Forelimb muscle (tissue), 1 donor: ENCODE measurements at regions not wholly inside any gene's neighbourhood (a gene's known extent, or its start where the extent isn't known, plus 50 kb on each side); places are given as distances from the start of the nearest gene placed in this dataset.
"Not testable (repeated sequence)": the region's sequence is repeated elsewhere in the genome, so short reads cannot be mapped to it uniquely, and the experiment has no call there.

Experiments used
- DNase-seq: peaks from one replicate; pipeline ENCODE4 v3.0.0-alpha.2; 2013; ENCODE audit warnings: low read depth

DNA sequence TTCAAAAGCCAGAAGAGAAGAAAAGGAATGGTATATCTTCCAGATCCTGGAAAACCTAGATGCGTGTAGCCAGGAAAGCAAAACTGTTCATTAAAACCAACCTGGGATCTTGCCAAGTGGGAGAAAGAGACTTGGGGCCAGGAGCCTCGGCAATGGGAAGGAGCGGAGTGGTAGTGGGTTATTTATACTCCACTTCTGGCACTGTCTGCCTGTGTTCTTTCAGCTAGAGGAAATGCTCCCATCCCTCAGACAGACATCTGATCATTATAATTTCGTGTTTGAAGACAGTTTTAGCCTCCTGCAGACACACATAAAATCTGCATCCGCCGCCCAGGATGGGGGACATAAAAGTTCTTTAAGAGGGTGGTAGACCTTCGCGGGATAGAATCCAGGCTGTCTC lies 421.6 kb downstream of the RPS24 start:
- DNase-seq: no peak

DNA sequence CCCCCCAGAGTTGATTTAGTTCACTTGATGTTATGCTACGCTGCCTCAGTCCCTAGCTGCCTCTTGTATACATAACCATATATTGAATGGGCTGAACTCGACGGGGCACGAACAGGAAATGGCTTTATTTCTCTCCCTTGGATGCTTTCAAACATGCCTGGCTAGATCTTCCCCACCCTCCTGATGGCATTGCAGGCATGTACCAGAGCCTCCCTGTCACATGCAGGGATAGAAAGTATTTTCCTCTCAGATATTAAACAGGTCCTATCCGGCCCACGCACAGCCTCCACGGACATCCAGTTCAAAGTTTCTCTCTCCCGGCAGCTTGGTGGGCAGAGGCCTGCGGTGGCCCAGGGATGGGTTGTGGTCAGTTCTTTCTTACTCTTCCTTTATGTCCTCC lies 422.1 kb downstream of the RPS24 start:
- DNase-seq: no peak

DNA sequence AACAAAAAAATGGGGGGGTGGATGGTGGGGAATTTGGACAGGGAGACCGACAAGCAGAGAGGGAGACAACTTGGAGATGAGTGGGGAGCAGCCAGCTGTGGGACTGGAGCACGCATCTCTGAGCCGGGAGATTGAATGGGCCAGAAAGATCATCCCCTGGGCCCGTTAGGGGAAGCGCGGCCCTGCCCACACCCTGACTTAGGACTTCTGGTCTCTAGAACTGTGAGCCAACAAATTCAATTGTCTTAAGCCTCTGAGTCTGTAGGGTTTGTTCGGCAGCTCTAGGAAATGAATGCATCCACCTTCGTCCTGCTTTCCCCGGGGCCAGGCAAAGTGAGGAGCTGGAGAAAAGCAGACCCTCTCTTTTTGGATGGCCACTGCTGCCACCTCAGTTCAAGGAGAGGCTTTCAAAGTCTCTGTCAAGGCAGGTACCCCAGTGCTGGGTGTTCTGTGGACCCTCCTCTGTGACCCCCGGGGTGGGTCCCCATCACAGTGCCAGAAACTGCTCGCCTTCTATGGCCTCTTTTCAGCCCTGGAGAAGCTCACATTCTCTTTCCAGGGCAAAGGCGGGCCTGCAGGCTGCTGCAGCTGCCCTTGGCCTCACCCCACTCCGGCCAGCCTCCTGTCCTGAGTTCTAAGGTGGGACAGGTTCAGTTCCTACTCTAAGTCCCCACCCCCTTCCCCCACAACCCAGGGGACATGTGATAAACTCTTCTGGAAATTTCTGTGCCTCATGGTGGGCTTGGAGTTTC lies 423.2 kb downstream of the RPS24 start:
- no peak for DNase-seq

DNA sequence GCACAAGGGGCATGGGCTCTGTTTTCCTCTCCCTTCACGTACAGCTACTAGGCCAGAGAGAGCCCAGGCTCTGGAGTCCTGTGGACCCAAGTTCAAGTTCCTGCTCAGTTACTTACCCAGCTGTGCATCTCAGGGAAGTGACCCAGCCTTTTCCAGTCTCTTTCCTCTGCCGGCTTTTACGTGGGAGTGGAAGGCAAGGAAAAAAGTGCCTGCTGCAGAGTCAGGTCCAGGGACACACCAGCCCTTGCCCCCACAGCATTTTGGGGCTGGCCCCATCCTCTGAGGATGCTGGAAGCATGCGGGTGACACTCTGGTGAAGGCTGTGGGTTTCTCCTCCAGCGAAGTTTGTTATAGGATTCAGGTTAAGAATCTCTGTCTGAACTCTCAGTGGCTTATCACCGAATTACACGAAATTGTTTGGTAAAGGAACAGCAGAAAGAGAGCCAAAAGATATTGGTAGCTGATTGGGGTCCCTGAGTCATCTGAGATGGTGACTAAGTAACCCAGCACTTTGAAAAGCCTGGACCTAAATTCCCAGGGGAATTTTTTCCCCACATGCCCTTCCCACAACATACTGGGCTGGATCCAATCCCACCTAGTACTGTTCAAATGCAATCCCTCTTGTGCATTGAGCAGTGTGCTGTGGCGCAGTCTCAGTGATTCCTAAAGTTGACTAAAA lies 424.3 kb downstream of the RPS24 start:
- no peak for DNase-seq

DNA sequence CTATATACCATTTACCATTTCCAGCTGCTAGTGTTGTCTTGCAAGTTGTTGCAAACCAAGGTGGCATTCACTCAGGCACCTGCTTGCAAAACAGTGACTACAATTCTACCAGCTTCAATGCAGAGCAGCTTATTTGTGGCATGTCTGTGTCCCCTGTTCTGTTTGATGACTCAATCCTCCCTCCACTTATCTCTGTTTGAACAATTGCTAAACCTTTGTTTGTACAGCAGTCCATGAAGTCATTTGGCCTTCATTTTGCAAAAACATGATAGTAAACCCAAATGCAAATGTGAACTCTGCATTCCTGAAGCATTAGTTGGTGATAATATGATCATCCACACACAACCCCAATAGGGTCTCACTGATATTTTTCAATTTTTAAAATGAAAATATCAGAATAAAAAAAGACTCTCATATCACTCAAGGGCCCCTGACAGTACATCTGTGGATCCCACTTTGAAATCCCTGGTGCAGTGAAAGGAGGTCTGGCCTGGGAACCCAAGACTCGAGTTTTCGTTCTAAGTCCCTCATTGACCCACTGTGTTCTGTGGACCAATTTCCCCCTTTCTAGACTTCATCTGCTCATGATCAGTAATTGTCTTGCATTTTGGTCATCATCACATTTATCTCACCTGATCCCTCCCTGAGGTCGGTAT lies 425.4 kb downstream of the RPS24 start:
- no peak for DNase-seq

DNA sequence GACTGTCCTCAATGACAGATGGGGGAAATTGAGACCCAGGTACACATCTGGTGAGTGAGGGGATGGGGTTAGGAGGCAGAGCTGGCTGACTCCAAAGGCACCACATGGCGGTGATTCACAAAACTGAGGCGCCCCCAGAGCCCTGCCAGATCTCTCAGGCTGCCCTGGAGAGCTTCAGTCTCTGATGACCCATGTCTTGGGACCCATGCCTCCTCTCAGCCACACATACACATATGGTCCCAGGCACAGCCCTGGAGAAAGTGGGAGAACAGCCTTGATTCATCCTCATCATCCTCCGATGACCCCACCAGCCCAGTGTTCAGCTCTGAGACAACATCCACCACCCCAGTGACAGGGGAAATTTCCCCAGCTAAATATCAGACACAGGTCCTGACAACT lies 426.0 kb downstream of the RPS24 start:
- DNase-seq: no peak

DNA sequence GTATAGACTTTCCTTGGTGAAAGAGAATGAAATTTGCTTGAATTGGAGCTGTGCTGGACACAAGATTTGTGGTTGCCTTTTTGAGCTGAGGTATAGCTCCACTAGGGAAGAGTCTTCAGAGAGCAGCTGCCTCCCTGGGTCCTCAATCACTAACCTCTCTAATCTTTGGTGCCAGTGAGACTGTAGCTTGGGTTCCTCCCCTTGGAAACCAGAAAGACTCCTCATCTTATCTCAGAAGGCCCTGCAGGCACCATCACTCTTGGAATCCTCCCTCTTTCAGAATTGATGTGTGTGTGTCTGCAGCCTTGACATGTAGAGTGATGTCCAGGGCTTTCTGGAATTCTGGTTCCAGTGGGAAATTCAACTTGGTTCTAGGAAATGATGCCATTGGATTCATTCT lies 426.5 kb downstream of the RPS24 start:
- DNase-seq: no peak

DNA sequence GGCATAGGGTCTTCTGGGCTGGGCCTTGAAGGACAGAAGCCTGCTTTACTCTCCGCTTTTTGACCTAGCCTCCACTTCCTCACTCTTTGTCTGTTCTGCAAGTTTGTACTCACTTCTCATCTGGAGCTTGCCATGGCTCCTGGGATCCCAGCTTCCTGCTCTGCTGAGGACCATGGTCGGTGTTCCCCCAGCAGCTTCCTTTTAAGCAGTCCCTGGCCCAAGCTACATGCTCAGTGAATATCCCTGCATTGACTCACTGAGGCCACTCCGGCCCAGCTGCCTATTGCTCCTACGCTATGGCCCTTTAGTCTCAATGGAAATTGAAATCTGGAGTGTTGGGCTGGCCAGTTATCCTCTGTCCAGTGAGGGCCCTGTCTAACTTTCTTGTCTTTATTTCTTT lies 427.7 kb downstream of the RPS24 start:
- no peak for DNase-seq

DNA sequence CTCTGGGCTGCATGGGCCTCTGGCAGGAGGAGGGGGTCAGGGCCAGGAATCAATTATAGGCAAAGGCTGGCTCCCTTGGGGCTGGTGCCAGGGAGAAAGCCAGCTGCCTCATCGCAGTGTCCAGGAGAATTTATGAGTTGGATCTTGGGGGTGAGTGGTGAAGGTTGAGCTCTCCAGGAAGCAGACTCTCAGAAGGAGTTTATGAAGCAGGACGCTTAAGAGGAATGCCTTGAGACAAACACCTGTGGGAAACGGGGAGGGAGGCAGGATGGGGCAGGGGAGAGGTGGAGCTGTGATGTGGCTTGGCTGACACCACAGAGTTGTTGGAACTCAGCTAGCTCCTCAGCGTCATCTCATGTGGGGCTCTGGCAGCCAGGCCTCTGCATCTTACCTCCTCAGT lies 428.5 kb downstream of the RPS24 start:
- no peak for DNase-seq

DNA sequence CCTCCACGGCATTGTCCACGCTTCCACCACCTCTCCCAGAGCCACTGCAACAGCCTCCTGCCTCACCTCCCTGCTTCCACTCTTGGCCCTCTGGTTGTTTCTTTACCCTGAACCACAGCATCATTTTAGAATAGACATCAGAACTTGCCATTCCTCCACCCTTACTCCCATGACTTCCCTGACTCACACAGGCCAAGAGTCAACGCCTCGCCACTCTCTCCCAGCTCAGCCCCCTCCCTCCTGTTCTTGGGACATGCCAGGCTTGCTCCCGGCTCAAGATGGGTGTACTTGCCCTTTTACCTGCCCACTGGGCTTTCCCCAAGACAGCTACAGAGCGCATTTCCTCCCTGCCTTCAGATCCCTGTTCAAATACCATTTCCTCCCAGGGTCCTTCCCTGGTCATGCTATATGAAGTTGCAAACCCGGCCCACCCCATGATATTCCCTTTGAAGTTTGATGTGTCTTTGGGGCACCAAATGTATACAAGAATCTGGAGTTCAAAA lies 429.1 kb downstream of the RPS24 start:
- DNase-seq: no peak

DNA sequence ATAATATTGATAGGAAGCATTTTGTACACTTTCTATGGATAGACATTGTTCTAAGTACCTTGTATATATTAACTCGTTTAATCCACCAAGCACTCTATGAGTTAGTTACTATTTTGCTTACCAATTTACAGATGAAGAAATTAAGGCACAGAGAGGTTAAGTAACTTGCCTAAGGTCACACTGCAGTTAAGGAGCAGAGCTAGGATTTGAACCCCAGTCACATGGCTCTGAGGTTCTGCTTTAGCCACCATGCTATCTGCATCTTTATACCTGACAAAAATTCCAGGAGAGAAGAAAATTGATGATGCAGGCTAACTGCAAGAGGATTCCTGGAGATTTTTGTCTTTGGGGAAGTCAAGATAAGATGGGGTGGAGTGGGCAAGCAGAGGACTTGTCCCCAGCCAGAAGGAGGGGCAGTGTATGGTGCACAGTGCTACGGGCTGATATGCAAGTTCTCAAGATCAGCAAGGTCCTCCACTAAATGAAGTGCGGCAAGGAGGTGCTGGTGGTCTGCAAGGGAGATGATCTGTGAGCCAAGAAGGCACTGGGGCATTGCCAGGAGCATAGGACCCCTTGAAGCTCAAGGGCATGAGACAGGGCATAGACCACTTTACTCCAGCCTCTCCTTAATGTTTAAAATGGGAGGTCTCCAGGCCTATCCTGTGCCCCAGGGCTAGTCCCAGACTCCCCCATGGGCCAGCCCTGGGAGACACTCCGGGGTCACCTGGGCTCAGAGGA lies 430.6 kb downstream of the RPS24 start:
- DNase-seq: no peak

DNA sequence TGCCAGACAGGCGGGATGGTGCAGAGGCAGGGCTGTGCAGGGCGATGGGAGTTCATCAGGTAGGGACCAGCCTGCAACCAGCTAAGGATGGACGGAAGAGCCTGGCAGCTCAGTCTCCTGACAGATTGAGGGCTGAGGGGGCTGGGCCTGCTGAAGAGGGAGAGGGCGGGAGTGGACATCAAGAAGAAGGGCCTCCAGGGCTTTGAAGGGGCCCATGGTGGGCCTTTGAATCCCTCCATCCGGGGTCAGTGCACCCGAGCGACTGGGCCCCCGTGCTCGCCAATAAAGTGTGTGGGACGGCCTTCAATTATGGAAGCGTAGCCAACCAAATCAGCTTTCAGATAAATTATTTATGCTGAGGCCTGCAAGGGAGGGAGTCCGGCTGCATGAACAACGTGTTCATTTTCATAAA lies 431.2 kb downstream of the RPS24 start:
- DNase-seq: no peak

DNA sequence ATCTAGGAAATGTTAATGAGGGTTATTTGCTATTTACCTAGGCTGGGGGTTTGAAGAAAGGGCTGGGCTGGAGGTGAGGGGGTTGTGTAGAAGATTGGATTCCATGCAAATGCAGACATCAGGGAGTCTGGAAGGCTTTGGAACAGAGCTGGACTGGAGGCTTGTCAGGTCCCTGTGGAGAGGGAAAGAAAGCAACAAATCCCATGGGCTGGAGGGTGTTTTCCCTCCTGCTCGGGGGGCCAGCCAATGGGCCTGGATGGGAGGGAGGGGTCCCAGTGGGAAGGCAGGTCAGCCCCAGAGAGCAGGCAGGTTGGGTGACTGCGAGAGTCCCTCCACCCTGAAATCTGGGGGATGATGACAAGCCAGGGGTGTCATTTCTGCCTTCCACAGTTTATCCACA lies 431.8 kb downstream of the RPS24 start:
- DNase-seq: no peak

DNA sequence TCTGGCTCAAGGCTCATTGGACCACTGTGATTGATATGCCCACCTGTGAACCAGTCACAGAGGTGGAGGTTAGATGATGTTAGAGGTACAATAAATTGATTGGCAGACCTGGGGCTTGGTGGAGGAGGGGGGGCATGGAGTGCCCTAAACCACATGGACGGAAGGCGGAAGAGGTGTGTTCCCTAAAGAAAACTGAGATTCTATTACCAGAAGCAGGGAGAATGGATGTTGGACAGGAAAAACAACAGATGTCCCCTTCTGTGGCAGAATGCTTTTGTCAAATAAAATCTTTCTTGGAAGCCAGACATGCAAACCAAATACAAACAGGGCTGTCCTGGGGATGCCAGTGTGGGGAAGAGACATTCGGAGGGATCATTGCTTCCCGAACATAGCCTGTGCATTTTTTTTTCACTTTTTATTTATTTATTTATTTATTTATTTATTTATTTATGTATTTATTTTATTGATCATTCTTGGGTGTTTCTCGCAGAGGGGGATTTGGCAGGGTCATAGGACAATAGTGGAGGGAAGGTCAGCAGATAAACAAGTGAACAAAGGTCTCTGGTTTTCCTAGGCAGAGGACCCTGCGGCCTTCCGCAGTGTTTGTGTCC lies 433.9 kb downstream of the RPS24 start:
- no peak for DNase-seq

DNA sequence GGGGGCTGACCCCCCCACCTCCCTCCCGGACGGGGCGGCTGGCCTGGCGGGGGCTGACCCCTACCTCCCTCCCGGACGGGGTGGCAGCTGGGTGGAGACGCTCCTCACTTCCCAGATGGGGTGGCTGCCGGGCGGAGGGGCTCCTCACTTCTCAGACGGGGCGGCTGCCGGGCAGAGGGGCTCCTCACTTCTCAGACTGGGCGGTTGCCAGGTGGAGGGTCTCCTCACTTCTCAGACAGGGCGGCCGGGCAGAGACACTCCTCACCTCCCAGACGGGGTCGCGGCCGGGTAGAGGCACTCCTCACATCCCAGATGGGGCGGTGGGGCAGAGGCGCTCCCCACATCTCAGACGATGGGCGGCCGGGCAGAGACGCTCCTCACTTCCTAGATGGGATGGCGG lies 435.1 kb downstream of the RPS24 start:
- DNase-seq: not testable (repeated sequence)

DNA sequence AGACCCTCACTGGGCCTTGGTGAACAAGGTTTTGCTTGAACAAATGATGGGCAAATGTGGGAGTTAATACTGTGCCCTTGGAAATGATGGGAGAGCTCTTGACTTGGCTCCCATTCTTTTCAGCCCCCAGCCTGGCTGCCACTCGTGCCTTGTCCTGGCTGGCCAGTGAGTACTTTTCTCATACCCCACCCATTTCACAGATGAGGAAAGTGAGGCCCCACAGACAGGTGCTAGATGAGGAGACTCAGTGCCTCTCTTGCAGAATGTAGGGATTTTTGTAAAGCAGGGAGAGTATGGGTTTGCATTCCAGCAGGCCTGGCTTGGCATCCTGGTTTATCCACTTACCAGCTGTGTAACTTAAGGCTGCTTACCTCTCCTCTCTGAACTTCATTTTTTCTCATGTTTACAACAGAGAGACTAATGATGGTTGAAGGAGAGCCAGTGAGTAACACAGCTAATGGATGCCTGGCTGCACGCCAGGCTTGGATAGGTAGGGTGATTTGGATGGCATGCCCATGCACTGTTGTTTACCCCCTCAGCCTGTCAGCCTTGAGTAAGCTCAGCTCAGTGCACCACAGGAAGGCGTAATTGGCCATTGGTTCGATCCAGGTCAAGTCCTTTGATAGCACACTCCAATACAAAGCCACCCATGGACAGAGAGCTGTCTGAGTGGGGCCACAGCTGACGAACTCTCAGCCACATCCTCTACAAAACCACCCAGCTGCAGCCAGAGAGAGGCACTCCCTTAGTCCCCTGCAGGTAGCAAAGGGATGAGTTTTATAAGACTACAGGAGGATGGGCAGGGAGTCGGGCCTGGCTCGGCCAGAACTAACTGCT lies 436.8 kb downstream of the RPS24 start:
- no peak for DNase-seq

DNA sequence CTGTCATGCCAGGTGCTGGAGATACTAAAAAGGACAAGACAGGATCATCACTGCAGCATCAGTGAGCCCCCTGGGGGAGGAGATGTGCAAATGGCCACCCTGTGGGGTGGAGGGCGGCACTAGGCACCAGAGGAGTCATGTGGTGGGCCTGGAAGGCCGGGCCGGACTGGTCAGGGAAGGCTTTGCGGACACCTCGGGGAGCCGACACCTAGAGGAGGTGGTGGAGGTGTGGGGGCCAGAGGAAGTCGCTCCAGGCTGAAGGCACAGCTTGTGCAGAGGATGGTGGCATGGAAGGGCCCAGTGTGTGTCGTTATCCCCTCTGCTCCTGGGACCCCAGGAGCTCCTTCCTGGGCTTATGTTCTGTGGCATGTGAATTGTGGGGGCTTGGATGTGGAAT lies 437.7 kb downstream of the RPS24 start:
- DNase-seq: no peak

DNA sequence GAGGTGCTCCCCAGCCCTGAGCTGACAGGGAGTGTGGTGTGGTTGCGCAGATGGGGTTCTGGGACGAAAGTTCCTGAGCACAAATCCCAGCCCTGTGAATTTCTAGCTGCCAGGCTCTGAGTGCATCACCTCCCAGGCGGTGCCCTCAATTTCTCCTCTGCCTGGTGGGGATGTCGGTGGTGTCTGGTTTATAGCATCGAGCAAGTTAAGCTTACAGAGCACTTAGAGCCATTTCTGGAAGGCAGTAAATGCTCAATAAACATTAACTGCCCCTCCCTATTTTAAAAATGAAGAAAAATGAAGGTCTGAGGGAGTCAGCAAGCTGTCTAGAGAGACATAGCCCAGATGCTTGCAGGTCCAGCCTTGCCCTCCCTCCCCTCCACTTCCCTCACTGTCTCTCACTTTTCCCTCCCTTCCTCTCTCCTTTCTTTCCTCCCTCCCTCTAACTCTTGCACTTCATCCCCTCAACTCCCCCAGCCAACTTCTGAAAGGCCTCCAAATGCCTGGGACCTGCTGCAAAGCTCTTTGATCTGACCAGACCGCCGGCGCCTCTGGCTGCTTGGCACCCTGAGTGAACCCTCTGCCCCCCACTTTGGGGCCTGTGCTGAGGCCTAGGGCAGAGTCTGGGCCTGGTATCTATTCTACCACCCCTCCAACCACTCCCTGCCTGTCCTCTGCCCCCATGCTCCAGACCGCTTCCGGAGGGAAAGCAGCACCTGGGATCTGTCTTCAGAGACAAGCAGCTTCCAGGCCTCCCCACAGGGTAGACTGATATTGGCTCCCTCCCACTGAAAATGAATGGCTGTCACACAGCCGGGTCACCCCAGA lies 438.3 kb downstream of the RPS24 start:
- no peak for DNase-seq

DNA sequence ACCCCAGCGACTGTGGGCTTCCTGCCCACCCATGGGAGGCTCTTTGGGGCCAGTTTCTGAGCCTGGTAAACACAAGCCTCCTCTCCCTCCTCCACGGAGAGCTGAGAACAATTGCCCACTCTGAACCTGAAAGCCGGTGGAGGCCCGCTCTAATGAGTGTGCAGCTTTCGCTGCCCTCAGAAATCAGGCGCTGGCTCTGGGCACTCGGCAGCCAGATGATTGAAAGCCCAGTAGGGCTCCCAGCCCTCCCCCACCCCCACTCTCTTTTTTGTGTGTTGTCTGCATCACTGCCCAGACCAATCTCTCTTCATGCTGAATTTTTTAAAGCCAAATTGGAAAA lies 438.9 kb downstream of the RPS24 start:
- no peak for DNase-seq

DNA sequence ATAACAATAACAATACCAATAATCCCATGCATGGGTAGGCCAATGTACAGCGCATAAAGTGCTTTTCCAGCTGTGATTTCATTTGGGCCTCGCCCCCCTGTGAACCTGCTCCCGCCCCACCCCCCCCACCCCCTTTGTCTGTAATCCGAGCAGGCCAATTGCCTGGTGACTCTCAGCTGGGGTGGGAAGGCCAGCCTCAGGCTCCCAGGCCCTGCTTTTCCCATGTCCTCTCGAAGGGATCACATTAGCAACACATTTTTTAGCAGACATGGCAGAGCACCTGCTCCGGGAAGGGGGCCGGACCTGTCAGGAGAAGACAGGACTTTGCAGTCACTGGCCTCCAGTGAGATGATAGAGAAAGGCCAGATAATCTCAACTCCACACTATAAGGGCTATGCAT lies 439.3 kb downstream of the RPS24 start:
- no peak for DNase-seq
